MCF 10A (cell line): ENCODE measurements at regions not wholly inside any gene's neighbourhood (a gene's known extent, or its start where the extent isn't known, plus 50 kb on each side); places are given as distances from the start of the nearest gene placed in this dataset.

Experiments used
- BruUV-seq: library from RNA; stranded (reverse); fragments of 400-500 nt; replicated peaks from 2 replicates; lab custom pipeline; 2021; lab: Mats Ljungman, UMichigan
- CTCF ChIA-PET: fragments of 300-600 bp; sonication (Branson Sonifier 250); formaldehyde crosslinking; extraction: SDS; loops from one replicate; lab custom pipeline; 2021; ENCODE audit warnings: antibody characterized with exemption, inconsistent platforms; lab: Yijun Ruan, JAX
- POLR2A ChIA-PET: fragments of 300-600, 350-650 bp; sonication (Branson Sonifier 250); formaldehyde crosslinking; extraction: SDS; loops from one replicate; lab custom pipeline; 2020; ENCODE audit warnings: antibody characterized with exemption, inconsistent platforms; lab: Yijun Ruan, JAX
- DNase-seq: peaks from one replicate; pipeline ENCODE4 v3.0.0-alpha.2; 2018; ENCODE audit not compliant: unreplicated experiment
- H3K27ac Mint-ChIP-seq: one replicate; pipeline ENCODE4 v1.8.0; 2022; ENCODE audit warnings: mild to moderate bottlenecking, low read depth, mixed read lengths; ENCODE audit not compliant: unreplicated experiment
- H3K27me3 Mint-ChIP-seq: one replicate; pipeline ENCODE4 v1.8.0; 2022; ENCODE audit warnings: mixed read lengths; ENCODE audit not compliant: insufficient read depth, unreplicated experiment
- H3K36me3 Mint-ChIP-seq: one replicate; pipeline ENCODE4 v1.8.0; 2022; ENCODE audit warnings: mild to moderate bottlenecking, moderate library complexity, mixed read lengths; ENCODE audit not compliant: insufficient read depth, unreplicated experiment
- H3K4me1 Mint-ChIP-seq: one replicate; pipeline ENCODE4 v1.8.0; 2022; ENCODE audit warnings: mixed read lengths; ENCODE audit not compliant: insufficient read depth, unreplicated experiment
- H3K4me3 Mint-ChIP-seq: one replicate; pipeline ENCODE4 v1.8.0; 2022; ENCODE audit warnings: mild to moderate bottlenecking, moderate library complexity, mixed read lengths; ENCODE audit not compliant: unreplicated experiment
- H3K9me3 Mint-ChIP-seq: one replicate; pipeline ENCODE4 v1.8.0; 2022; ENCODE audit warnings: mixed read lengths; ENCODE audit not compliant: unreplicated experiment
- intact Hi-C: fragments of 100-400 bp; cut with micrococcal nuclease; formaldehyde crosslinking; loops from 2 replicates; pipeline ENCODE4 v1.14.1; 2022
- TF ChIP-seq, protein P1 (sequence below): fragments of 200-600 bp; IDR thresholded peaks from one replicate; pipeline ENCODE4 v1.8.0; 2022; ENCODE audit warnings: antibody characterized with exemption, mild to moderate bottlenecking; ENCODE audit not compliant: unreplicated experiment

DNA sequence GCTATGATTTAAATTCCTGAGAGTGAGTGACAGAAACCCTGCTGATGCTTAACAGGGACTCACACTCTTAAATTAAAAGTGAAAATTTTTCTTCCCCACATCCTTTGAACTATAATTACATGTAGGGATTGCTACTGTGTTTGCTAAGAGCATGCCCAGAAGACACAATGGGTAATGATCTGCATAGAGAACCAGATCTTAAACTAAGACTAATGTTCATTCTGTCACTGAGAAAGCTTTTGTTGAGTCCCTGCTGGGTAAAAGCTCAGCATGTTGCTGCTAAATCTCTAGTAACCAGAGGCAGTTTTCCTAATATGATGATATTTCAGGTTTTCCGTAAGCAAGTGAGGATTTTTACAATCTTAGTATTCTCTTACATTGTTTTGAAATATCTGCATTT is 424.8 kb upstream of the SMC2 start:
- Mint-ChIP-seq H3K9me3 (no peaks in the 10 kb centered on the region), H3K4me1 (no peaks in the 10 kb centered on the region), H3K4me3 (no peak overlapping the region), H3K27ac (no peak overlapping the region), H3K27me3 (no peaks in the 10 kb centered on the region), H3K36me3 (no peaks in the 10 kb centered on the region)
- no TSS peak for BruUV-seq
- TF ChIP-seq, protein P1, sequence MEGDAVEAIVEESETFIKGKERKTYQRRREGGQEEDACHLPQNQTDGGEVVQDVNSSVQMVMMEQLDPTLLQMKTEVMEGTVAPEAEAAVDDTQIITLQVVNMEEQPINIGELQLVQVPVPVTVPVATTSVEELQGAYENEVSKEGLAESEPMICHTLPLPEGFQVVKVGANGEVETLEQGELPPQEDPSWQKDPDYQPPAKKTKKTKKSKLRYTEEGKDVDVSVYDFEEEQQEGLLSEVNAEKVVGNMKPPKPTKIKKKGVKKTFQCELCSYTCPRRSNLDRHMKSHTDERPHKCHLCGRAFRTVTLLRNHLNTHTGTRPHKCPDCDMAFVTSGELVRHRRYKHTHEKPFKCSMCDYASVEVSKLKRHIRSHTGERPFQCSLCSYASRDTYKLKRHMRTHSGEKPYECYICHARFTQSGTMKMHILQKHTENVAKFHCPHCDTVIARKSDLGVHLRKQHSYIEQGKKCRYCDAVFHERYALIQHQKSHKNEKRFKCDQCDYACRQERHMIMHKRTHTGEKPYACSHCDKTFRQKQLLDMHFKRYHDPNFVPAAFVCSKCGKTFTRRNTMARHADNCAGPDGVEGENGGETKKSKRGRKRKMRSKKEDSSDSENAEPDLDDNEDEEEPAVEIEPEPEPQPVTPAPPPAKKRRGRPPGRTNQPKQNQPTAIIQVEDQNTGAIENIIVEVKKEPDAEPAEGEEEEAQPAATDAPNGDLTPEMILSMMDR, result no peak
- ChIA-PET POLR2A (no interaction called here), CTCF (no interaction called here)
- intact Hi-C loops, result no loop called here
- DNase-seq, result no peak

- Mint-ChIP-seq H3K9me3 (no peaks in the 10 kb centered on the region), H3K36me3 (no peaks in the 10 kb centered on the region), H3K4me1 (no peaks in the 10 kb centered on the region), H3K27me3 (no peaks in the 10 kb centered on the region), H3K27ac (no peak overlapping the region), H3K4me3 (no peak overlapping the region)
- TF ChIP-seq, protein P1, result no peak
- CTCF ChIA-PET, result no interaction called here
- DNase-seq, result no peak
- POLR2A ChIA-PET, result no interaction called here
- BruUV-seq, result no TSS peak
- intact Hi-C loops, result no loop called here
These were observed 419.8 kb upstream of the SMC2 start for GRCh38 chr9:103674271-103674670.

GRCh38 chr9:103680581-103680980 is 413.5 kb upstream of the SMC2 start:
- CTCF ChIA-PET, result no interaction called here
- TF ChIP-seq, protein P1, result no peak
- Mint-ChIP-seq H3K9me3 (peaks cover 6% of the 10 kb centered on the region), H3K4me1 (peaks cover 5% of the 10 kb centered on the region), H3K27me3 (no peaks in the 10 kb centered on the region), H3K4me3 (no peak overlapping the region), H3K27ac (no peak overlapping the region), H3K36me3 (no peaks in the 10 kb centered on the region)
- intact Hi-C loops, result no loop called here
- no peak for DNase-seq
- no TSS peak for BruUV-seq
- POLR2A ChIA-PET, result no interaction called here

DNA sequence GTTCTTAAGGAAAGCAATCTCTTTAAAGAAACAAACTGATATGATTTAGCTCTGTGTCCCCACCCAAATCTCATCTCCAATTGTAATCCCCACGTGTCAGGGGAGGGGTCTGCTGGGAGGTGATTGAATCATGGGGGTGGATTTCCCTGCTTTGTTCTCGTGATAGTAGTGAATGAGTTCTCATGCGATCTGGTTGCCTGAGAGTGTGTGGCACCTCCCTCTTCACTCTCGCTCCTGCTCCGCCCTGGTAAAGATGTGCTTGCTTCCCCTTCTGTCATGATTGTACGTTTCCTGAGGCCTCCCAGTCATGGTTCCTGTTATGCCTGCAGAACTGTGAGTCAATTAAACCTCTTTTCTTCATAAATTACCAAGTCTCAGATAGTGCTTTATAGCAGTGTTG is 412.7 kb upstream of the SMC2 start:
- TF ChIP-seq, protein P1, result no peak
- ChIA-PET CTCF (no interaction called here), POLR2A (no interaction called here)
- DNase-seq, result no peak
- no peaks in the 10 kb centered on the region for H3K36me3 Mint-ChIP-seq
- no peak overlapping the region for H3K27ac Mint-ChIP-seq
- BruUV-seq, result no TSS peak
- no peaks in the 10 kb centered on the region for H3K27me3 Mint-ChIP-seq
- peaks cover 5% of the 10 kb centered on the region for H3K4me1 Mint-ChIP-seq
- peaks cover 6% of the 10 kb centered on the region for H3K9me3 Mint-ChIP-seq
- H3K4me3 Mint-ChIP-seq, result no peak overlapping the region
- intact Hi-C loops, result no loop called here
